DMS114 treated with DMSO at 0.1 percent for 48 hours (cell line): ENCODE measurements at regions not wholly inside any gene's neighbourhood (a gene's known extent, or its start where the extent isn't known, plus 50 kb on each side); places are given as distances from the start of the nearest gene placed in this dataset.
"Not testable (repeated sequence)": the region's sequence is repeated elsewhere in the genome, so short reads cannot be mapped to it uniquely, and the experiment has no call there.

Source experiments
- DNase-seq: peaks from one replicate; lab custom pipeline; 2025; ENCODE audit not compliant: unreplicated experiment; lab: John Stamatoyannopoulos, UW

GRCh38 chr3:161894657-161895056 lies 398.0 kb downstream of the OTOL1 start:
- no peak for DNase-seq

- DNase-seq, result no peak
These were observed 409.0 kb downstream of the OTOL1 start for GRCh38 chr3:161905520-161906132.

- no peak for DNase-seq
These were observed 417.3 kb downstream of the OTOL1 start for GRCh38 chr3:161913786-161914389.

DNA sequence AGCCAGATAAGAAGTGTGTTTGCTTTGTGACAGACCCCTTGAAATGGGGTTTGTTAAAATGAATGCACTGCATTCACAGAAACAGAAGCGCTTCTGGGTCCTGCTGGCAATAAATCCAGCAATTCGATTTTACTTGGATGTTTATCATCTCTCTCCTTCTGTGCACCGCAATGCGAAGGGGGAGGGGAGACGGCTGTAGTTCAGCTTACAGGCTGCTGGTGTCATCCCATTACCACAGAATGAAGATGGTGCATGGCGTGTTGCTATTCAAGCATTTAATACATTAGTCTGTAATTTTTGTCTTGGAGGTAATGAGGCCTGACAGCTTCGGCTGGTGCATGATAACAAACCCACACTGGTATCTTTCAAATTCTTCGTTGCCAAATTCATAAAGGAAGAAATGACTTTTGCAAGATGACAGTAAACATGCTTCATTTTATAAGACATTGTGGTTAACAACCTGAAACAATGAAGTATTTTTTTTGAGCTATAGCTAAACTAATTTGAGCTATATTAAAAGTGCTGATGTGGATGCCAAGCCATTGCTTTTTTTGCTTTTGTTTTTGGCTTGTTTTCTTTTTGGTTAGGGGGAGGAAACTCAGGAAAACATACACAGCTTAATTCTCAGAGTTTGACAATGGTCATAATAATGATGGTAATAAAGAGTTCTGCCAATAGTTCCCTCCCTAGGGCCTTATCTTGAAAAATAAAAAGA lies 418.3 kb downstream of the OTOL1 start:
- no peak for DNase-seq

- DNase-seq, result no peak
These were observed 418.8 kb downstream of the OTOL1 start for GRCh38 chr3:161915418-161915750.

DNA sequence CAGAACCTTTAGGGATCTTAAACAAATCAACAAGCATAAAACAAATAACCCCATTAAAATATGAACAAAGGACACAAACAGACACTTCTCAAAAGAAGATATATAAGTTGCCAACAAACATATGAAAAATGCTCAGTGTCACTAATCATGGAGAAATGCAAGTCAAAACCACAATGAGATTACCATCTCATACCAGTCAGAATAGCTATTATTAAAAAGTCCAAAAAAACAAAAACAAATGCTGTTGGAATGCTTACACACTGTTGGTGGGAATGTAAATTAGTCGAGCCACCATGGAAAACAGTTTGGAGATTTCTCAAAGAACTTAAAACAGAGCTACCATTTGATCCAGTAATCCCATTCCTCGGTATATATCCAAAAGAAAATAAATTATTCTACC lies 423.6 kb downstream of the OTOL1 start:
- DNase-seq, result no peak

- no peak for DNase-seq
These were observed 429.2 kb downstream of the OTOL1 start for GRCh38 chr3:161925749-161926360.

DNA sequence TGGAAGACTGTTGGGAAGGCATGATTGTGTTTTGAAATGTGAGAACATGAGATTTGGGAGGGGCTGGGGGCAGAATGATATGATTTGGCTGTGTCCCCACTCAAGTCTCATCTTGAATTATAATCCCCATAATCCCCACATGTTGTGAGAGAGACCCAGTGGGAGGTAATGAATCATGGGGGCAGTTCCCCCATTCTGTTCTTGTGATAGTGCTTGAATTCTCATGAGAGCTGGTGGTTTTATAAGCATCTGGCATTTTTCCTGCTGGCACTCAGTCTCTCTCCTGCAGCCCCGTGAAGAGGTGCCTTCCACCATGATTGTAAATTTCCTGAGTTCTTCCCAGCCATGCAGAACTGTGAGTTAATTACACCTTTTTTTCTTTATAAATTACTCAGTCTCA lies 430.5 kb downstream of the OTOL1 start:
- no peak for DNase-seq

DNA sequence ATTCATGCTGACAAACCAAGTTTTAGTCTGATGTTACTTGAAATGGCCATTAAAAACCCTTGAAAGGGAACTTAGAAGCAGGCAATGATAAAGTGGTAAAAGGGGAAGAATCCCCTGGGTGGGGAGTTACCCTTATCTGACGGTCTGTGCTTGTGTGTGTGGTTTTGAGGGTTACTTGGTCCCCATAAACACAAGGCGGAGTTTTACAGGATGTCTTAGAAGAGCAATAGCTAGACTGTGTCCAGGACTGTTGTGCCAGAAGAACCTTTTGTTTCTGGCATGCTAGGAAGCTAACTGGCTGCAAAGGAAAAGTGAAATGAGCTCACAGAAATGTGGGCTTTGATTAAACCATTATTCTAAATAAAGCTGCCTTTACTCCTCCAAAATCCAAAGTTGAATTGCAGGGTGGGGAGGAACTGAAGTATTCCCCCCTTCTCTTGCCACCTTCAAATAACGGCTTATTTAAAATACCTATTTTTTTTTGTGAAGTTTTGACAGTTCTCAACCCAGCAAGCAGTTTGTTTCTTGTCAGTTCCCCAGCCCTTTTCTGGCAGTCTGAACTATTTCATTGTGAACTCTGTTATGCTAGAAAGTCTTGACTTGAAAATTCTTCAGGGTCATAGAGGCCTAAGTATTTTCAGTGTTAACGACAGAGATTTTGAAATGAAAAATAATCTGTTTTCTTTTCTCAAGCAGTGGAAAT lies 443.5 kb downstream of the OTOL1 start:
- DNase-seq, result no peak

DNA sequence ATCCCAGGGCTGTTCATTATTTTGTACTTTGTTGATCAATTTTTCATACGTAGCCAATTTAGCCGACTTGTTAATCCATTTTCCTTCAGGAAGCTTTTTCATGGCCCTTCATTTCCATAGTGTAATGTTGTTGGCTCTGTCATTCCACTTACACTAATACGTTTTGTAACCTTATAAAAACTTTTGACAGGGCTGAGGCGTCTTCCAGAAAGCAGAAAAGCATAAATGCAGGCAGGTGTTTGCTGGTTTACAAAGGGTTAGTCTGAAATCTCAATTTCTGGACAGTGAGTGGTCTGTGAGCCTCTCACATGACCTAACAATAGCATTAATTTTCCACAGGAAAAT lies 444.0 kb downstream of the OTOL1 start:
- no peak for DNase-seq

DNA sequence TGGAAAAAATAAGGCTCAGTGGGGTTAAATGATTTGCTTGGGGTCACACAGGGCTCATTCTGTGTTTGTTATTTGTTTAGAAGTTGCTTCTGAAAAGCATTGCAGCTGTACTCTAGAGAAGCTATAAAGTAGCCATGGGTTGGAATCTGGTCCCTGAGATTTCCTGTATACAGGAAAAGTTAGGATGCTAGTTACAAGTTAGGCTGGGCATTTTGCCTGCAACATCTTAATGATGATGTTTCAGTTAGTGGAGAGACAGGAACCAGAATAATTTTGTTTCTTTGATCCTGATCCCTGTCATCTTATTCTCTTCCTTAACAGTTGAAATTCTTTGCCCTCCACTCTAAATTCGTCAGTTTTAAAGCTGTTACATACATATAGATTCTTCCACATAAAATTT lies 445.3 kb downstream of the OTOL1 start:
- no peak for DNase-seq

GRCh38 chr3:161943801-161944345 lies 447.3 kb downstream of the OTOL1 start:
- not testable (repeated sequence) for DNase-seq

DNA sequence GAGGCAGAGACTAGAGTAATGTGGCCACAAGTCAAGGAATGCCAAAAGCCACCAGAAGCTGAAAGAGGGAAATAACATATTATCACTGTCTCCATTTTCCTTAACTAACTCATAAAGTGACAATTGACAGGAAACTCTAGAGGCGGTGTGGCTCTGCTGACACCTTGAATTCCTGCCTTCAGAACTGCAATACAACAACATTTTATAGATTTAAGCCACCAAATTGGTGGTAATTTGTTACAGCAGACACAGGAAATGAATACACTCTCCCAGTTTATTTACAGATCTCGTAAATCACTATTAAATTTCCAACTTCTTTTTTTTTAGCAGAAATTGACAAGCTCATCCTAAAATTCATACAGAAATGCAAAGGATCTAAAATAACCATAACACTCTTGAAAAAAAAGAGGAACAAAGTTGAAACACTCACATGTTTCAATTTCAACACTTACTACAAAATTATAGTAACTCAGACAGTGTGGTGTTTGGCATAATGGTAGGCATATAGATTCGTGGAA lies 449.9 kb downstream of the OTOL1 start:
- DNase-seq, result no peak

DNA sequence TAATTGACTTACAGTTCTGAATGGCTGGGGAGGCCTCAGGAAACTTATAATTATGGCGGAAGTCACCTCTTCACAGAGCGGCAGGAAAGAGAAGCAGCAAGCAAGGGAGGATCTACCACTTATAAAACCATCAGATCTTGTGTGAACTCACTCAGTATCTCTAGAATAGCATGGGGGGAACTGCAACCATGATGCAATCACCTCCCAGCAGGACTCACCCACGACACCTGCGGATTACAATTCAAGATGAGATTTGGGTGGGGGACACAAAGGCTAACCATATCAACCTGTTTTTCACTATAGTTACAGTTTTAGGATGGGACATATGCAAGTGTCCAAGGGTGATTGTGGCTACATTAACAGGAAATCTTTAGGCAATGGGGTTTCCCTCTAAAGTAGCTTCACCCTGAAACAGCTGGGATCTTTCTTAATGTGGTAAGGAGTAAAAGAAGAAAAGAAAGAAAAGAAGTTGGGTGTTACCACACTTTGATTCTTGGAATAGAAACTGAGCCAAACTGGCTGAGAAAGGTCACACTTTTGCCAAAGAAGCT lies 453.8 kb downstream of the OTOL1 start:
- no peak for DNase-seq

DNA sequence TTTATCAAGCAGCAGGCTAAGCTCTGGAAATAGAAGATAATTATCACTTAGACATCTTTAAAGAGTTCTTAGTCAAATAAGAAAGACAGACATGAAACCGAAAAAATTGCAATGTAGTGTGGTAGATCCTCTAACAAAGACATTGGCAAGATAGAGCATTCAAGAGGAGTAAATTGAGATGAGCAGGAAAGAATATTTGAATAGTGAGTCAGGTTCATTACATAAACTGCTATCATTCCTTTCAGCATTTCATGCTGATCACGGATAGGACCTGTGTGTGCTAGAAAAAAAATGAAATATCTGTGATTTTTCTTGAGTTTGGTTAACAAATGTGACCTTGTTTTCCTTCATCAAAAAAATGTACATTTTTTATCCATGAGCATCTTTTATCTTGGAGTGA lies 460.9 kb downstream of the OTOL1 start:
- DNase-seq, result no peak

GRCh38 chr3:161964857-161965256 lies 468.2 kb downstream of the OTOL1 start:
- no peak for DNase-seq

DNA sequence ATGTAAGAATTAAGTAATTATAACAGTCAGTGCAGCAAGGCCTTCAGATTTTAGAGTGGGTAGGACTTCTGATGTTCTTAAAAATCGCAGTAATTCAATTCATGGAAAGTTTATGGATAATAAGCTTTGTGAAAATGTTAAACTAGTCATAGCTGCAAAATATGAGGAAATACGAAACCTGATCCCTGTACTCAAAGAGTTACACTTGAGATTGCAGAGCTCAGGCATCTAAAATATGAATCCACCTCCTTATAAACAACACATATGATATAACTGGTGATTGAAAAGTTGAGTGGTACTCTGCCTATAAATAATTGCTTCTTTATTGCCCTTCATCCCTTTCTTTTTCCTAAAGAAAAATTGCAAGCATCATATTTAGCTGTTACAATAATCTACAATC lies 473.3 kb downstream of the OTOL1 start:
- DNase-seq, result no peak

DNA sequence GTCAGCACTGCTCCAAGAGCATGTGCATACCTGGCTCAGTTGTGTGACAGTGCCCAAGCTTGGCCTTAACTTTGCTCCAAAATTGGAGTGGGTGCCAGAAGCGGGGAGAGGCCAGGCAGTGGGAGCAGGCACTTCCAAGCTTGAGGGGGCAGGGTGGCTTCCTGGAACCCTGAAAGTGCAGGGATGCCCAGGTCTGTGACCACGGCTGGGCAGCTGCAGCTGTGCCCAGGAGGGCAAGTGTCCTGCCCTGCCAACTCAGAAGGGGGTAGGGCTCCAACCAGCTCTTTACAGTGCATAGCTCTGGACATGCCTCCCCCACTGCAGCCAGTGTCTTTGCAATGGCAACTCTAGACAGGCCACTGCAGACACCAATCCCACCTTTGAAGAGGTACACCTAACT lies 478.6 kb downstream of the OTOL1 start:
- no peak for DNase-seq

DNA sequence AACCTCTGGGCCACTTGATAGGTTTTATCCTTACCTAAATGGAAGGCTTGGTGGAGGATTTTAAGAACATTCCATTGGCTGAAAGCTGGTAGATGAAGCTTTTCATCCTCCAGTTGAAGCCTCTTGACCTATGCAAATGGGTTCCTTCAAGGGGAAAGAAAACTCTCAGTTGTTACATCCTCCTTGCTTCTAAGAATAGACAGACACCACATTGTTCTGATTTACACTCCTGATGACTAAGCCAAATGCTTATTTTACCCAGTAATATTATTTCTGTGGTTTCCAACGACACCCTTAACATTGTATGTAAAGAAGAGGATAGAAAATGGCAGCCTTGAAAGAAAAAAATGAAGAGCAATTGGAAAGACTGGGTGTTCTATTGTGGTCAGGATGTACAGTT lies 480.5 kb downstream of the OTOL1 start:
- no peak for DNase-seq

GRCh38 chr3:161977850-161978249 lies 481.2 kb downstream of the OTOL1 start:
- DNase-seq, result no peak

DNA sequence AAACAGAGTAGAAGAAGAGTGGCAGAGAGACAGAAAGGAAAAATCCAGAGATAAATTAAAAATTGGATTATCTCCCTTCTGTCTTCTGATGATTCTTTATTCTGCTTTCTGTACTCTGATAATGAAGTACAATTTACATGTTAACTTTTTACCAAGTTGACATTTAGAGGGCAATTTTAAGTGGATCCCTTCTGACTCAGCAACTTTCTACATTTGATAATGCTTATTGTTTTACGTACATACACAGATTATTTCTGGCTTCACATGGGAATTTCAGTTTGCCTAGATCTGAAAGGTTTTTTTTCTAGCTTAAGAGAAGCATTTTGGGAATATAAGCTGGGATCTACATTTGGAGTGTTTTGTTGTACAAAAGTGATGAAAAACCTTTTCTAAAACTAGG lies 491.3 kb downstream of the OTOL1 start:
- DNase-seq, result no peak
